Osteocyte (in vitro differentiated cells): ENCODE measurements at regions not wholly inside any gene's neighbourhood (a gene's known extent, or its start where the extent isn't known, plus 50 kb on each side); places are given as distances from the start of the nearest gene placed in this dataset.

Source experiments
- DNase-seq: peaks from one replicate; pipeline ENCODE4 v3.0.0; 2021; ENCODE audit warnings: mixed read lengths; ENCODE audit not compliant: unreplicated experiment; ENCODE audit errors: extremely low spot score
- H3K27ac Mint-ChIP-seq: one replicate; pipeline ENCODE4 v1.8.0; 2021; ENCODE audit warnings: mild to moderate bottlenecking, mixed read lengths; ENCODE audit not compliant: unreplicated experiment
- H3K27me3 Mint-ChIP-seq: one replicate; pipeline ENCODE4 v1.8.0; 2021; ENCODE audit warnings: mixed read lengths; ENCODE audit not compliant: unreplicated experiment
- H3K36me3 Mint-ChIP-seq: one replicate; pipeline ENCODE4 v1.8.0; 2021; ENCODE audit warnings: mixed read lengths; ENCODE audit not compliant: unreplicated experiment
- H3K4me1 Mint-ChIP-seq: one replicate; pipeline ENCODE4 v1.8.0; 2021; ENCODE audit warnings: mixed read lengths; ENCODE audit not compliant: unreplicated experiment
- H3K4me3 Mint-ChIP-seq: one replicate; pipeline ENCODE4 v1.8.0; 2021; ENCODE audit warnings: mild to moderate bottlenecking, moderate library complexity, mixed read lengths; ENCODE audit not compliant: unreplicated experiment
- H3K9me3 Mint-ChIP-seq: one replicate; pipeline ENCODE4 v1.8.0; 2021; ENCODE audit warnings: mixed read lengths; ENCODE audit not compliant: unreplicated experiment
- CTCF ChIP-seq: fragments of 200-600 bp; sonication (generic); IDR thresholded peaks from 2 replicates; pipeline ENCODE4 v1.5.0; 2021; ENCODE audit warnings: antibody characterized with exemption, mild to moderate bottlenecking, moderate library complexity

- peaks cover 7% of the 10 kb centered on the region for H3K4me1 Mint-ChIP-seq
- no peak overlapping the region for H3K4me3 Mint-ChIP-seq
- no peak for DNase-seq
- no peak overlapping the region for H3K27ac Mint-ChIP-seq
- TF ChIP-seq CTCF: no peak
- H3K27me3 Mint-ChIP-seq: peaks cover 31% of the 10 kb centered on the region
- H3K9me3 Mint-ChIP-seq: peaks cover 5% of the 10 kb centered on the region
- no peaks in the 10 kb centered on the region for H3K36me3 Mint-ChIP-seq
Observed at GRCh38 chr7:91543646-91544045, 279.4 kb downstream of the FZD1 start.

- Mint-ChIP-seq H3K36me3 (no peaks in the 10 kb centered on the region), H3K4me3 (no peak overlapping the region), H3K27ac (no peak overlapping the region), H3K4me1 (peaks cover 5% of the 10 kb centered on the region), H3K9me3 (no peaks in the 10 kb centered on the region), H3K27me3 (peaks cover 25% of the 10 kb centered on the region)
- TF ChIP-seq CTCF: no peak
- DNase-seq: no peak
Observed at GRCh38 chr7:91549878-91550277, 285.6 kb downstream of the FZD1 start.

- no peaks in the 10 kb centered on the region for H3K36me3 Mint-ChIP-seq
- no peaks in the 10 kb centered on the region for H3K9me3 Mint-ChIP-seq
- no peak overlapping the region for H3K4me3 Mint-ChIP-seq
- DNase-seq: no peak
- H3K27ac Mint-ChIP-seq: no peak overlapping the region
- no peak for TF ChIP-seq CTCF
- peaks cover 5% of the 10 kb centered on the region for H3K4me1 Mint-ChIP-seq
- peaks cover 15% of the 10 kb centered on the region for H3K27me3 Mint-ChIP-seq
Observed at GRCh38 chr7:91550931-91551330, 286.7 kb downstream of the FZD1 start.

GRCh38 chr7:91551377-91552175 is 287.3 kb downstream of the FZD1 start:
- DNase-seq: no peak
- no peaks in the 10 kb centered on the region for H3K36me3 Mint-ChIP-seq
- peaks cover 9% of the 10 kb centered on the region for H3K27me3 Mint-ChIP-seq
- H3K4me1 Mint-ChIP-seq: peaks cover 5% of the 10 kb centered on the region
- H3K4me3 Mint-ChIP-seq: no peak overlapping the region
- H3K9me3 Mint-ChIP-seq: no peaks in the 10 kb centered on the region
- no peak overlapping the region for H3K27ac Mint-ChIP-seq
- no peak for TF ChIP-seq CTCF

GRCh38 chr7:91553410-91553895 is 289.2 kb downstream of the FZD1 start:
- Mint-ChIP-seq H3K27ac (no peak overlapping the region), H3K4me1 (peaks cover 5% of the 10 kb centered on the region), H3K36me3 (no peaks in the 10 kb centered on the region), H3K27me3 (peaks cover 4% of the 10 kb centered on the region), H3K4me3 (no peak overlapping the region), H3K9me3 (no peaks in the 10 kb centered on the region)
- no peak for TF ChIP-seq CTCF
- DNase-seq: no peak
